ENCODE measurements at regions not wholly inside any gene's neighbourhood (a gene's known extent, or its start where the extent isn't known, plus 50 kb on each side); places are given as distances from the start of the nearest gene placed in this dataset.

- Histone ChIP-seq H3K4me3 (ENCODE audit: low read length) (no peak overlapping the region), H3K36me3 (ENCODE audit: insufficient read depth, low read length) (no peaks in the 10 kb centered on the region), H3K9ac (ENCODE audit: low read length) (no peak overlapping the region), H3K9me3 (ENCODE audit: low read length) (no peaks in the 10 kb centered on the region), H3K9me2 (replicated peaks; ENCODE audit: insufficient read depth, low read length) (no peaks in the 10 kb centered on the region), H3K79me2 (ENCODE audit: low read length) (no peaks in the 10 kb centered on the region), H2AFZ (ENCODE audit: low read length) (no peak overlapping the region), H3K27ac (ENCODE audit: low read length) (no peak overlapping the region), H3K4me2 (ENCODE audit: low read depth, low read length, poor library complexity, severe bottlenecking) (no peak overlapping the region), H3K27me3 (ENCODE audit: low read length) (no peaks in the 10 kb centered on the region), H3K4me1 (ENCODE audit: low read length) (no peaks in the 10 kb centered on the region), H4K20me1 (ENCODE audit: insufficient read depth, low read depth, low read length) (no peaks in the 10 kb centered on the region)
- no peak for DNase-seq
These were observed 54.9 kb upstream of the ABCB5 start for GRCh38 chr7:20560325-20561180.

DNA sequence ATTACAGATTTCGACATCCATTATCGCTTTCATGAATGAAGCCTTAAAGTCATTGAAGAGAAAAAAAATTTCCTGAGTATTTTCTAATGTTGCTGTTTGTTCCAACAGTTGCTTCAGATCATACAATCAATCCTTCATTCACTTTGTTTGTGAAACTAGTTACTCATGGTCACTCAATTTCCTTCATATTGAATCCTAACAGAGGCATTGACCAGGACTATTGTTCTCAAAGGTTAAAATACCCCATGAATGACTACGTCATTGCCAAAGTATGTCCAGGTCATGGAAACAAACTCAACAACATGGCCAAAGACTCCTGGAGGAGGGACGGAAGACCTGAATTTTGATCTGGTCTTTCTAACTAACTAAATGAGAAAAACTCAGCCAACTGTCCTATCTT, 54.0 kb upstream of the ABCB5 start:
- H3K36me3 ChIP-seq (ENCODE audit: insufficient read depth, low read length), result no peaks in the 10 kb centered on the region
- H4K20me1 ChIP-seq (ENCODE audit: insufficient read depth, low read depth, low read length), result no peaks in the 10 kb centered on the region
- no peak overlapping the region for H3K27ac ChIP-seq (ENCODE audit: low read length)
- H3K4me2 ChIP-seq (ENCODE audit: low read depth, low read length, poor library complexity, severe bottlenecking), result no peak overlapping the region
- H3K27me3 ChIP-seq (ENCODE audit: low read length), result no peaks in the 10 kb centered on the region
- H2AFZ ChIP-seq (ENCODE audit: low read length), result no peak overlapping the region
- H3K4me1 ChIP-seq (ENCODE audit: low read length), result no peaks in the 10 kb centered on the region
- H3K9me2 ChIP-seq (replicated peaks; ENCODE audit: insufficient read depth, low read length), result no peaks in the 10 kb centered on the region
- H3K9me3 ChIP-seq (ENCODE audit: low read length), result no peaks in the 10 kb centered on the region
- no peaks in the 10 kb centered on the region for H3K79me2 ChIP-seq (ENCODE audit: low read length)
- no peak overlapping the region for H3K4me3 ChIP-seq (ENCODE audit: low read length)
- H3K9ac ChIP-seq (ENCODE audit: low read length), result no peak overlapping the region
- DNase-seq, result no peak

DNA sequence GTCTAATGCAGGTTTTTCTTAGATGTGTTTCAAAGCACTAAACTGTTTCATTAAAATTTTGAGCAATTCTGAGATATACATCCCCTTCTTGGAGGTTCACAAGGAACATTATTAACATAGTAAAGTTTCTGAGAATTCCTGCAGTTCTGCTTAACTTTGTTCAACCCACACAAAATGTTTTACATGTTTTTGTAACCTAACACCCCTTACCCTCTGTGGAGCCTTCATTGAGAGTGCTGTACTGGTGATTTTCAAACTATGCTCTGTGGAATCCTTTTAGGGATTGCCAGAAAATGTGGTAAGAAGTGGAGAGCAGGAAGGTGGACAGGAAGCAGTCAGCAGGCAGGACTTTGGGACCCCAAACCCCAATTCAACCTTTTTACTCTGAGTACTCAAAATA, 53.6 kb upstream of the ABCB5 start:
- Histone ChIP-seq H3K9ac (ENCODE audit: low read length) (no peak overlapping the region), H3K4me1 (ENCODE audit: low read length) (no peaks in the 10 kb centered on the region), H3K4me2 (ENCODE audit: low read depth, low read length, poor library complexity, severe bottlenecking) (no peak overlapping the region), H3K36me3 (ENCODE audit: insufficient read depth, low read length) (no peaks in the 10 kb centered on the region), H3K27ac (ENCODE audit: low read length) (no peak overlapping the region), H3K9me3 (ENCODE audit: low read length) (no peaks in the 10 kb centered on the region), H3K9me2 (replicated peaks; ENCODE audit: insufficient read depth, low read length) (no peaks in the 10 kb centered on the region), H3K4me3 (ENCODE audit: low read length) (no peak overlapping the region), H3K27me3 (ENCODE audit: low read length) (no peaks in the 10 kb centered on the region), H3K79me2 (ENCODE audit: low read length) (no peaks in the 10 kb centered on the region), H4K20me1 (ENCODE audit: insufficient read depth, low read depth, low read length) (no peaks in the 10 kb centered on the region), H2AFZ (ENCODE audit: low read length) (no peak overlapping the region)
- no peak for DNase-seq

DNA sequence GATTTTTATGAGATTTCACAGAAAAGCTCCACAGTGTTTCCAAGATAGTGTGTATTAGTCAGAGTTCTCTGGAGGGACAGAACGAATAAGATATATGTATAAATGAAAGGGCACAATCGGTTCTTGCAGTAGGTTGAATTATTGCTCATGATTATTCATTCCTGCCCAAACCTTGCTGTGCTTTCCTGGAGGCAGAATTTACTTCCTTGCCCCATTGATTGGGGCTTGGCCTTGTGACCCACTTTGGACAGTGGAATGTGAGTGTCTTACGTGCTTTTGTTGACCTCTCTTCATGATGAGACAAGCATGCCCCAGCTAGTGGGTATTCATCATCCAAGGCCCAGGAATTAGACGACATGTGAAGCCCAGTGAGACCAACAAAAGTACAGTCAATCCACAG, 53.0 kb upstream of the ABCB5 start:
- H3K79me2 ChIP-seq (ENCODE audit: low read length), result no peaks in the 10 kb centered on the region
- H3K4me1 ChIP-seq (ENCODE audit: low read length), result no peaks in the 10 kb centered on the region
- no peak overlapping the region for H2AFZ ChIP-seq (ENCODE audit: low read length)
- H3K9me3 ChIP-seq (ENCODE audit: low read length), result no peaks in the 10 kb centered on the region
- DNase-seq, result no peak
- H3K36me3 ChIP-seq (ENCODE audit: insufficient read depth, low read length), result no peaks in the 10 kb centered on the region
- H3K9ac ChIP-seq (ENCODE audit: low read length), result no peak overlapping the region
- no peak overlapping the region for H3K4me3 ChIP-seq (ENCODE audit: low read length)
- H3K27me3 ChIP-seq (ENCODE audit: low read length), result no peaks in the 10 kb centered on the region
- no peak overlapping the region for H3K27ac ChIP-seq (ENCODE audit: low read length)
- no peak overlapping the region for H3K4me2 ChIP-seq (ENCODE audit: low read depth, low read length, poor library complexity, severe bottlenecking)
- H3K9me2 ChIP-seq (replicated peaks; ENCODE audit: insufficient read depth, low read length), result no peaks in the 10 kb centered on the region
- no peaks in the 10 kb centered on the region for H4K20me1 ChIP-seq (ENCODE audit: insufficient read depth, low read depth, low read length)
